Stomach (tissue), 4 donors: ENCODE measurements at regions not wholly inside any gene's neighbourhood (a gene's known extent, or its start where the extent isn't known, plus 50 kb on each side); places are given as distances from the start of the nearest gene placed in this dataset.

Experiments
- CTCF ChIP-seq, 7 experiments: fragments of 450-650 bp in 4 of 7; fragments of 200-600 bp in 3 of 7; sonication (generic) in 3 of 7; IDR thresholded peaks; one replicate each; pipeline ENCODE4 v1.5.1; 2016 to 2019; ENCODE audit warnings: antibody characterized with exemption in 7 of 7, control low read depth in 2 of 7, mild to moderate bottlenecking in 1 of 7
- EP300 ChIP-seq: sonication (generic); formaldehyde crosslinking; IDR thresholded peaks from one replicate; pipeline ENCODE4 v1.6.1; 2017; ENCODE audit warnings: antibody characterized with exemption
- POLR2A ChIP-seq, 4 donors: fragments of 450-650 bp; IDR thresholded peaks; one replicate each; pipeline ENCODE4 v1.6.1; 2016; ENCODE audit warnings: antibody characterized with exemption in 4 of 4, control low read depth in 2 of 4, mild to moderate bottlenecking in 1 of 4, moderate library complexity in 1 of 4
- POLR2AphosphoS5 ChIP-seq, 3 donors: sonication (generic); formaldehyde crosslinking; IDR thresholded peaks; one replicate each; pipeline ENCODE4 v1.6.1; 2016; ENCODE audit warnings: antibody characterized with exemption in 3 of 3

GRCh38 chr5:3321923-3322322 lies 273.7 kb upstream of the IRX1 start:
- TF ChIP-seq POLR2A (IDR thresholded peaks at IDR 0.05) (no peak), CTCF (IDR thresholded peaks at IDR 0.05) (no peak), EP300 (no peak), POLR2AphosphoS5 (IDR thresholded peaks at IDR 0.05) (no peak)
